ENCODE measurements at regions not wholly inside any gene's neighbourhood (a gene's known extent, or its start where the extent isn't known, plus 50 kb on each side); places are given as distances from the start of the nearest gene placed in this dataset.

DNA sequence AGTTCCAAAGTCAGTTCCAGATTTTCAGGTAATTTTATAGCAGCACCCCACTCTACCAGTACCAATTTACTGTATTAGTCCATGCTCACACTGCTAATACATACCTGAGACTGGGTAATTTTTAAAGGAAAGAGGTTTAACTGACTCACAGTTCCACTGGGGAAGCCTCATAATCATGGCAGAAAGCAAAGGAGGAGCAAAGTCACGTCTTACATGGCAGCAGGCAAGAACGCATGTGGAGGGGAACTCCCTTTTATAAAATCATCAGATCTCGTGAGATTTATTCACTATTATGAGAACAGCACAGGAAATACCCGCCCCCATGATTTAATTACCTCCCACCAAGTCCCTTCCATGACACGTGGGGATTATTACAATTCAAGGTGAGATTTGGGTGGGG, 142.4 kb downstream of the AHR start (continued):
- TF ChIP-seq YY1 (IDR thresholded peaks at IDR 0.05; ENCODE audit: low read depth) (no peak), TCF12 (IDR thresholded peaks at IDR 0.05) (no peak)

DNA sequence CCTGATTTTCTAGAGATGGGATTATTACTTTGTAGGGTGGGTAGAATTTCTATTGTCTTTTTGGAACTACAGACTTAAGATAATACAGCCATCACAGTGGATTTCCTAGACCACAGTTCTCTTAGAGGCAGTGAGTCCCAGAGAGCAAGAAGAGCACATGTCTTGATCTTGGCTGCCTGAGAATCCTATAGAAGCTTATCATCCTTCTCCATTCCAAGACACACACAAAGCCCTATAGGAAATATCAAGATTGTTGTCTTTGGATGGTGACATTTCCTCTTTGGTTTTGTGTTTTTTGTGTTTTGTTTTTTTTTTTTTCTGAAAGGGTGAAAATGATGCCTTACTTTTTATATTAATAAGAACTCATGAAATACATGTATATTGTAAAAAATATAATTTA, 143.1 kb downstream of the AHR start:
- H3K9ac ChIP-seq, result no peak overlapping the region
- no peak overlapping the region for H3K4me2 ChIP-seq
- ChIA-PET CTCF (no interaction called here), POLR2A (interaction anchor here (0.7 kb wide), 1 partner anchor 207 kb away, joined by 5 read pairs; no protein-coding TSS in a partner anchor)
- H3K27me3 ChIP-seq (ENCODE audit: insufficient read depth), result no peaks in the 10 kb centered on the region
- H3K4me1 ChIP-seq (ENCODE audit: control insufficient read depth in 1 of 2, insufficient read depth in 2 of 2, low read depth in 1 of 2, low read length in 1 of 2), result 0 out of 4 replicates have a peak, but pooled peaks cover 0 to 8% of the 10 kb centered on the region in 2 experiments
- no peaks in the 10 kb centered on the region for H3K9me2 ChIP-seq
- no peaks in the 10 kb centered on the region for H3K36me3 ChIP-seq (replicated peaks in 1 of 2; ENCODE audit: control insufficient read depth in 1 of 2, insufficient read depth in 2 of 2, low read length in 1 of 2)
- DNase-seq, result no peak
- TF ChIP-seq GATA2 (CRISPR knock-in tag; IDR thresholded peaks at IDR 0.05) (no peak), FOSL2 (IDR thresholded peaks at IDR 0.05; ENCODE audit: borderline replicate concordance, low read depth) (no peak), MEF2A (IDR thresholded peaks at IDR 0.05; ENCODE audit: borderline replicate concordance, low read depth) (no peak), RFX5 (IDR thresholded peaks at IDR 0.05; ENCODE audit: low read length) (no peak), EP300 (IDR thresholded peaks at IDR 0.05; ENCODE audit: borderline replicate concordance in 1 of 2, low read depth in 1 of 2, low read length in 1 of 2) (no peak), POLR2AphosphoS5 (IDR thresholded peaks at IDR 0.05; ENCODE audit: low read depth, low read length) (no peak), RCOR1 (IDR thresholded peaks at IDR 0.05; ENCODE audit: low read length) (no peak), CHD2 (IDR thresholded peaks at IDR 0.05; ENCODE audit: low read length, partially characterized antibody) (no peak), TAF1 (IDR thresholded peaks at IDR 0.05; ENCODE audit: borderline replicate concordance, low read depth, low read length) (no peak), FOXJ3 (CRISPR knock-in tag; IDR thresholded peaks at IDR 0.05) (no peak), TCF12 (IDR thresholded peaks at IDR 0.05) (no peak), NRF1 (IDR thresholded peaks at IDR 0.05; ENCODE audit: low read depth, low read length) (no peak), JUND (IDR thresholded peaks at IDR 0.05) (no peak), SMC3 (IDR thresholded peaks at IDR 0.05; ENCODE audit: low read depth, low read length) (no peak)
- TF ChIP-seq, protein P1, sequence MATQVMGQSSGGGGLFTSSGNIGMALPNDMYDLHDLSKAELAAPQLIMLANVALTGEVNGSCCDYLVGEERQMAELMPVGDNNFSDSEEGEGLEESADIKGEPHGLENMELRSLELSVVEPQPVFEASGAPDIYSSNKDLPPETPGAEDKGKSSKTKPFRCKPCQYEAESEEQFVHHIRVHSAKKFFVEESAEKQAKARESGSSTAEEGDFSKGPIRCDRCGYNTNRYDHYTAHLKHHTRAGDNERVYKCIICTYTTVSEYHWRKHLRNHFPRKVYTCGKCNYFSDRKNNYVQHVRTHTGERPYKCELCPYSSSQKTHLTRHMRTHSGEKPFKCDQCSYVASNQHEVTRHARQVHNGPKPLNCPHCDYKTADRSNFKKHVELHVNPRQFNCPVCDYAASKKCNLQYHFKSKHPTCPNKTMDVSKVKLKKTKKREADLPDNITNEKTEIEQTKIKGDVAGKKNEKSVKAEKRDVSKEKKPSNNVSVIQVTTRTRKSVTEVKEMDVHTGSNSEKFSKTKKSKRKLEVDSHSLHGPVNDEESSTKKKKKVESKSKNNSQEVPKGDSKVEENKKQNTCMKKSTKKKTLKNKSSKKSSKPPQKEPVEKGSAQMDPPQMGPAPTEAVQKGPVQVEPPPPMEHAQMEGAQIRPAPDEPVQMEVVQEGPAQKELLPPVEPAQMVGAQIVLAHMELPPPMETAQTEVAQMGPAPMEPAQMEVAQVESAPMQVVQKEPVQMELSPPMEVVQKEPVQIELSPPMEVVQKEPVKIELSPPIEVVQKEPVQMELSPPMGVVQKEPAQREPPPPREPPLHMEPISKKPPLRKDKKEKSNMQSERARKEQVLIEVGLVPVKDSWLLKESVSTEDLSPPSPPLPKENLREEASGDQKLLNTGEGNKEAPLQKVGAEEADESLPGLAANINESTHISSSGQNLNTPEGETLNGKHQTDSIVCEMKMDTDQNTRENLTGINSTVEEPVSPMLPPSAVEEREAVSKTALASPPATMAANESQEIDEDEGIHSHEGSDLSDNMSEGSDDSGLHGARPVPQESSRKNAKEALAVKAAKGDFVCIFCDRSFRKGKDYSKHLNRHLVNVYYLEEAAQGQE (IDR thresholded peaks at IDR 0.05; ENCODE audit: low read depth, low read length), result no peak
- TF ChIP-seq, protein P2, sequence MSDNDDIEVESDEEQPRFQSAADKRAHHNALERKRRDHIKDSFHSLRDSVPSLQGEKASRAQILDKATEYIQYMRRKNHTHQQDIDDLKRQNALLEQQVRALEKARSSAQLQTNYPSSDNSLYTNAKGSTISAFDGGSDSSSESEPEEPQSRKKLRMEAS (IDR thresholded peaks at IDR 0.05; ENCODE audit: low read depth), result no peak
- TF ChIP-seq, protein P3, sequence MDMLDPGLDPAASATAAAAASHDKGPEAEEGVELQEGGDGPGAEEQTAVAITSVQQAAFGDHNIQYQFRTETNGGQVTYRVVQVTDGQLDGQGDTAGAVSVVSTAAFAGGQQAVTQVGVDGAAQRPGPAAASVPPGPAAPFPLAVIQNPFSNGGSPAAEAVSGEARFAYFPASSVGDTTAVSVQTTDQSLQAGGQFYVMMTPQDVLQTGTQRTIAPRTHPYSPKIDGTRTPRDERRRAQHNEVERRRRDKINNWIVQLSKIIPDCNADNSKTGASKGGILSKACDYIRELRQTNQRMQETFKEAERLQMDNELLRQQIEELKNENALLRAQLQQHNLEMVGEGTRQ (IDR thresholded peaks at IDR 0.05; ENCODE audit: borderline replicate concordance, low read depth, low read length), result no peak
- H3K9me3 ChIP-seq, result no peaks in the 10 kb centered on the region
- no peak overlapping the region for H3K27ac ChIP-seq (ENCODE audit: low read depth in 2 of 2, low read length in 1 of 2)
- H3K79me2 ChIP-seq (ENCODE audit: insufficient read depth), result no peaks in the 10 kb centered on the region
- no peak overlapping the region for H2AFZ ChIP-seq (ENCODE audit: low read depth)
- no peak overlapping the region for H3K4me3 ChIP-seq (ENCODE audit: low read depth in 2 of 2, low read length in 1 of 2)
- no peaks in the 10 kb centered on the region for H4K20me1 ChIP-seq (ENCODE audit: insufficient read depth)
- no peaks in the 10 kb centered on the region for H3F3A ChIP-seq (replicated peaks; ENCODE audit: insufficient read depth)

All from SK-N-SH (cell line).